A549 (cell line): ENCODE measurements at regions not wholly inside any gene's neighbourhood (a gene's known extent, or its start where the extent isn't known, plus 50 kb on each side); places are given as distances from the start of the nearest gene placed in this dataset.

Source experiments
- ATAC-seq, 2 experiments: fragments of 200-7000 bp in 1 of 2; fragments of >200 bp in 1 of 2; cut with Nextera tagmentation in 1 of 2; cut with Tn5 transposase in 1 of 2; 3 replicates each; pipeline versions ENCODE4 v1.8.0 to v1.9.1; 2018 to 2020; ENCODE audit warnings: mild to moderate bottlenecking in 1 of 2, moderate library complexity in 1 of 2
- CTCF ChIA-PET: fragments of 300-600 bp; sonication (Branson Sonifier 250); formaldehyde crosslinking; extraction: SDS; loops from one replicate; lab custom pipeline; 2021; ENCODE audit warnings: antibody characterized with exemption, inconsistent platforms; lab: Yijun Ruan, JAX
- POLR2A ChIA-PET: fragments of 350-600 bp; formaldehyde crosslinking; extraction: SDS; loops from one replicate; lab custom pipeline; 2021; ENCODE audit warnings: antibody characterized with exemption, inconsistent platforms; lab: Yijun Ruan, JAX
- DNase-seq, 2 experiments: peaks; one replicate each; pipeline versions ENCODE4 v3.0.0 to v3.0.0-alpha.2; 2011 to 2016; ENCODE audit warnings: low read depth in 1 of 2, low spot score in 1 of 2
- FAIRE-seq: peaks from 2 replicates; lab custom pipeline; 2011; peaks lifted over from hg19 to GRCh38; lab: Jason Lieb, UNC
- H3K27ac ChIP-seq, 2 experiments: fragments of >200 bp; sonication (Bioruptor Twin); formaldehyde crosslinking; 3 replicates each; pipeline ENCODE4 v1.5.1; 2016 to 2017
- H3K4me1 ChIP-seq: fragments of >200 bp; sonication (Bioruptor Twin); formaldehyde crosslinking; 3 replicates; pipeline ENCODE4 v1.6.1; 2016
- H3K4me2 ChIP-seq: fragments of >200 bp; sonication (Bioruptor Twin); formaldehyde crosslinking; 3 replicates; pipeline ENCODE4 v1.6.1; 2016
- H3K4me3 ChIP-seq: fragments of >200 bp; sonication (Bioruptor Twin); formaldehyde crosslinking; 3 replicates; pipeline ENCODE4 v1.5.1; 2016
- H3K9me3 ChIP-seq: fragments of >200 bp; sonication (Bioruptor Twin); formaldehyde crosslinking; 3 replicates; pipeline ENCODE4 v1.6.1; 2016
- FOSL2 ChIP-seq, 2 experiments: fragments of 450-650 bp in 1 of 2; fragments of >200 bp in 1 of 2; sonication (Bioruptor Twin) in 1 of 2; formaldehyde crosslinking; IDR thresholded peaks; 2 replicates each; pipeline versions ENCODE4 v1.5.0 to v1.6.1; 2016 to 2020; ENCODE audit warnings: mild to moderate bottlenecking in 1 of 2, moderate library complexity in 1 of 2
- FOXS1 ChIP-seq: fragments of 250-450 bp; sonication (Bioruptor Pico); IDR thresholded peaks from 2 replicates; pipeline ENCODE4 v1.5.0; 2020; ENCODE audit warnings: mild to moderate bottlenecking, moderate library complexity
- GATA3 ChIP-seq: IDR thresholded peaks from 2 replicates; pipeline ENCODE4 v1.6.1; 2012; ENCODE audit warnings: borderline replicate concordance
- HDAC2 ChIP-seq: fragments of 200-600 bp; sonication (generic); IDR thresholded peaks from 2 replicates; pipeline ENCODE4 v1.6.1; 2016
- HEYL ChIP-seq: fragments of 250-450 bp; sonication (Bioruptor Pico); IDR thresholded peaks from 2 replicates; pipeline ENCODE4 v1.8.0; 2021; ENCODE audit warnings: mild to moderate bottlenecking, moderate library complexity
- HOXA7 ChIP-seq: fragments of 250-450 bp; sonication (Bioruptor Pico); IDR thresholded peaks from 2 replicates; pipeline ENCODE4 v1.5.0; 2020; ENCODE audit warnings: mild to moderate bottlenecking, moderate library complexity
- HOXB13 ChIP-seq: fragments of 250-450 bp; sonication (Bioruptor Pico); IDR thresholded peaks from 2 replicates; pipeline ENCODE4 v1.5.0; 2020; ENCODE audit warnings: low read depth, mild to moderate bottlenecking, moderate library complexity
- JUN ChIP-seq, 2 experiments: fragments of >200 bp; sonication (Bioruptor Twin); formaldehyde crosslinking; IDR thresholded peaks; 2 replicates in 1 of 2; 3 replicates in 1 of 2; pipeline ENCODE4 v1.6.1; 2016 to 2017
- KDM1A ChIP-seq: fragments of 200-600 bp; sonication (generic); IDR thresholded peaks from 2 replicates; pipeline ENCODE4 v1.6.1; 2016; ENCODE audit warnings: low read depth, mild to moderate bottlenecking
- MAFK ChIP-seq: fragments of 450-650 bp; IDR thresholded peaks from 2 replicates; pipeline ENCODE4 v1.6.1; 2014; ENCODE audit not compliant: partially characterized antibody
- NFE2L2 ChIP-seq: fragments of 150-350 bp; conservative IDR thresholded peaks from 2 replicates; pipeline ENCODE4 v1.6.1; 2014; ENCODE audit warnings: low read length
- NR3C1 ChIP-seq: fragments of >200 bp; sonication (Bioruptor Twin); formaldehyde crosslinking; IDR thresholded peaks from 3 replicates; pipeline ENCODE4 v1.6.1; 2017
- PHF8 ChIP-seq: fragments of 200-600 bp; sonication (generic); IDR thresholded peaks from 2 replicates; pipeline ENCODE4 v1.6.1; 2016; ENCODE audit warnings: low read depth, mild to moderate bottlenecking, antibody characterized with exemption, moderate library complexity, borderline replicate concordance
- RAD21 ChIP-seq, 2 experiments: fragments of >200 bp in 1 of 2; sonication (Bioruptor Twin) in 1 of 2; formaldehyde crosslinking in 1 of 2; IDR thresholded peaks in 1 of 2; conservative IDR thresholded peaks in 1 of 2; 2 replicates in 1 of 2; 3 replicates in 1 of 2; pipeline ENCODE4 v1.6.1; 2012 to 2018; ENCODE audit warnings: inconsistent platforms in 1 of 2
- RARB ChIP-seq: fragments of 250-450 bp; sonication (Bioruptor Pico); IDR thresholded peaks from 2 replicates; pipeline ENCODE4 v1.8.0; 2021; ENCODE audit warnings: mild to moderate bottlenecking, moderate library complexity
- RCOR1 ChIP-seq: fragments of 150-350 bp; IDR thresholded peaks from 2 replicates; pipeline ENCODE4 v1.6.1; 2014; ENCODE audit warnings: antibody characterized with exemption, low read length, low read depth
- ZC3H11A ChIP-seq: fragments of 450-650 bp; IDR thresholded peaks from 2 replicates; pipeline ENCODE4 v1.6.1; 2014; ENCODE audit warnings: antibody characterized with exemption, mild to moderate bottlenecking
- ZFP36 ChIP-seq: fragments of 450-650 bp; IDR thresholded peaks from 2 replicates; pipeline ENCODE4 v1.6.1; 2014; ENCODE audit warnings: borderline replicate concordance; ENCODE audit not compliant: partially characterized antibody
- ZNF302 ChIP-seq: fragments of 250-450 bp; sonication (Bioruptor Pico); IDR thresholded peaks from 2 replicates; pipeline ENCODE4 v1.9.0; 2021; ENCODE audit warnings: inconsistent platforms, mild to moderate bottlenecking, moderate library complexity
- WGBS: methylation state at CpG from one replicate; pipeline ENCODE4 v1.1.6; 2017; ENCODE audit errors: missing lambda C conversion rate; 5-methylcytosine and 5-hydroxymethylcytosine counted together
- TF ChIP-seq, protein P1 (sequence below): fragments of 150-350 bp; IDR thresholded peaks from 2 replicates; pipeline ENCODE4 v1.6.1; 2014; ENCODE audit warnings: low read depth, mild to moderate bottlenecking, low read length

GRCh38 chr5:166349046-166349445 lies 1942.4 kb upstream of the WWC1 start:
- no peak overlapping the region for H3K4me2 ChIP-seq
- no peak overlapping the region for H3K4me3 ChIP-seq
- POLR2A ChIA-PET: no interaction called here
- no peaks in the 10 kb centered on the region for H3K4me1 ChIP-seq
- 10% methylated on average over 1 of the region's 1 CpG for WGBS
- H3K9me3 ChIP-seq: no peaks in the 10 kb centered on the region
- ATAC-seq (no peak), DNase-seq (no peak), FAIRE-seq (no peak)
- no peak overlapping the region for H3K27ac ChIP-seq
- CTCF ChIA-PET: no interaction called here
- no peak for TF ChIP-seq ZC3H11A
- TF ChIP-seq GATA3: no peak
- TF ChIP-seq ZFP36: no peak
- TF ChIP-seq HDAC2: no peak
- no peak for TF ChIP-seq HEYL (CRISPR knock-in tag)
- no peak for TF ChIP-seq HOXB13 (CRISPR knock-in tag)
- no peak for TF ChIP-seq HOXA7
- TF ChIP-seq JUN (IDR thresholded peaks at IDR 0.05): no peak
- no peak for TF ChIP-seq RARB (CRISPR knock-in tag)
- TF ChIP-seq KDM1A: no peak

GRCh38 chr5:166353580-166353979 lies 1937.9 kb upstream of the WWC1 start:
- H3K4me3 ChIP-seq: no peak overlapping the region
- 4% methylated on average over 2 of the region's 2 CpGs for WGBS
- no peaks in the 10 kb centered on the region for H3K9me3 ChIP-seq
- POLR2A ChIA-PET: no interaction called here
- no peaks in the 10 kb centered on the region for H3K4me1 ChIP-seq
- CTCF ChIA-PET: no interaction called here
- H3K27ac ChIP-seq: no peak overlapping the region
- FAIRE-seq (no peak), DNase-seq (no peak), ATAC-seq (no peak)
- TF ChIP-seq NR3C1 (no peak), PHF8 (no peak), ZNF302 (CRISPR knock-in tag) (no peak), HOXA7 (no peak), RAD21 (conservative IDR thresholded peaks at IDR 0.05 in 1 of 2, IDR thresholded peaks at IDR 0.05 in 1 of 2) (no peak), FOSL2 (IDR thresholded peaks at IDR 0.05) (no peak), FOSL2 (CRISPR knock-in tag; IDR thresholded peaks at IDR 0.05) (no peak), FOXS1 (CRISPR knock-in tag) (no peak), NFE2L2 (no peak)
- H3K4me2 ChIP-seq: no peak overlapping the region

DNA sequence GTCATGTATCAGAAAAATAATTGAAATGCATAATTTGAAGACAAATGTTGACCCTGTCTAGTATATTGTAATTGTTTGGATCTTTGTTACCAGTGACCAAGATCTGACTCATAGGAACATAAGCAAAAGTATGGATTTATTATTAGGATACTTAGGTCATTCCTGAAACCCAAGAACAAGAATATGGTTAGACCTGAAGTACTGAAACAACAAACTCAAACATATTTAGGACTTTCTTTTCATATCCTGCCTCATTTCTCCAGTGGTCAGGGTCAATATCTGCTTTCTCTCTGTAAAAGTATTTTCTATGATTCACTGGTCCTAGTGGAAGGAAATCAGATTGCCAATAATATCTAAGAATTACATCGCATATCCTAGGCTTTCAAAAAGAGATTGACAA lies 1937.1 kb upstream of the WWC1 start:
- POLR2A ChIA-PET: no interaction called here
- FAIRE-seq: no peak
- 0% methylated on average over 1 of the region's 1 CpG for WGBS

DNA sequence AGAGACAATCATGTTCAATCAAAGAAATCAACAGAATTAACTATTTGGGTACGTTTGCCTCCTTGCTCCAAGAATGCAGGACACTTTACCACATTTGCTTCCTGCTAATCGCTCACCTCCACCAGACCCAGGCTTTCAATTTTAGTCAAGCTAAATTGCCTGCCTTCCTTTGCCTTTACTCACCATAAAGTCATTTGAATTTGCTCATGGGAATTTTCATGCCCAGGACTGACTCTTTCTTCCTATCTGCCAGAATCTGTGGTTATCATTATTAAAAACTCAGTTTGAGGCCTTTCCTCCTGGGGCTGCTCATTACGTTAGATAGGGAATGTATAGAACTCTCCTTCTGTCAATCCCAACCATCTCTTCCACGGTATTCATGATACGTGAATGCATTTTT lies 1935.3 kb upstream of the WWC1 start:
- WGBS: 41% methylated on average over 5 of the region's 5 CpGs
- DNase-seq (no peak), ATAC-seq (no peak), FAIRE-seq (no peak)
- Histone ChIP-seq H3K4me3 (no peak overlapping the region), H3K9me3 (no peaks in the 10 kb centered on the region), H3K4me2 (no peak overlapping the region), H3K27ac (no peak overlapping the region), H3K4me1 (no peaks in the 10 kb centered on the region)
- POLR2A ChIA-PET: no interaction called here
- CTCF ChIA-PET: no interaction called here
- TF ChIP-seq MAFK (no peak), RCOR1 (no peak), RARB (CRISPR knock-in tag) (no peak)

More for the DNA sequence above, 1937.1 kb upstream of the WWC1 start:
- ATAC-seq (no peak), DNase-seq (no peak)
- CTCF ChIA-PET: no interaction called here
- H3K27ac ChIP-seq: no peak overlapping the region
- TF ChIP-seq, protein P1, sequence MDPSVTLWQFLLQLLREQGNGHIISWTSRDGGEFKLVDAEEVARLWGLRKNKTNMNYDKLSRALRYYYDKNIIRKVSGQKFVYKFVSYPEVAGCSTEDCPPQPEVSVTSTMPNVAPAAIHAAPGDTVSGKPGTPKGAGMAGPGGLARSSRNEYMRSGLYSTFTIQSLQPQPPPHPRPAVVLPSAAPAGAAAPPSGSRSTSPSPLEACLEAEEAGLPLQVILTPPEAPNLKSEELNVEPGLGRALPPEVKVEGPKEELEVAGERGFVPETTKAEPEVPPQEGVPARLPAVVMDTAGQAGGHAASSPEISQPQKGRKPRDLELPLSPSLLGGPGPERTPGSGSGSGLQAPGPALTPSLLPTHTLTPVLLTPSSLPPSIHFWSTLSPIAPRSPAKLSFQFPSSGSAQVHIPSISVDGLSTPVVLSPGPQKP: no peak
- no peak overlapping the region for H3K4me2 ChIP-seq
- H3K4me3 ChIP-seq: no peak overlapping the region
- H3K9me3 ChIP-seq: no peaks in the 10 kb centered on the region
- H3K4me1 ChIP-seq: no peaks in the 10 kb centered on the region
